GM20000 (cell line): ENCODE measurements at regions not wholly inside any gene's neighbourhood (a gene's known extent, or its start where the extent isn't known, plus 50 kb on each side); places are given as distances from the start of the nearest gene placed in this dataset.

Source experiments
- DNase-seq: peaks from one replicate; pipeline ENCODE4 v3.0.0; 2012; ENCODE audit warnings: low spot score
- CTCF ChIP-seq: IDR thresholded peaks from 2 replicates; pipeline ENCODE4 v1.5.1; 2012; ENCODE audit warnings: mild to moderate bottlenecking, control low read depth; ENCODE audit errors: extremely low read depth, missing control alignments

- no peak for TF ChIP-seq CTCF
- DNase-seq = no peak
These were observed 323.8 kb upstream of the JARID2 start for GRCh38 chr6:14921878-14922671.

GRCh38 chr6:14922706-14923460 lies 323.0 kb upstream of the JARID2 start:
- no peak for TF ChIP-seq CTCF
- DNase-seq = no peak

- DNase-seq = no peak
- TF ChIP-seq CTCF = no peak
These were observed 321.5 kb upstream of the JARID2 start for GRCh38 chr6:14924126-14925024.

GRCh38 chr6:14925025-14925698 lies 320.7 kb upstream of the JARID2 start:
- DNase-seq = no peak
- TF ChIP-seq CTCF = no peak

GRCh38 chr6:14925699-14926026 lies 320.2 kb upstream of the JARID2 start:
- DNase-seq = no peak
- no peak for TF ChIP-seq CTCF

- no peak for DNase-seq
- TF ChIP-seq CTCF = no peak
These were observed 318.5 kb upstream of the JARID2 start for GRCh38 chr6:14927398-14927797.
